OCI-LY1 (cell line): ENCODE measurements at regions not wholly inside any gene's neighbourhood (a gene's known extent, or its start where the extent isn't known, plus 50 kb on each side); places are given as distances from the start of the nearest gene placed in this dataset.

Source experiments
- H2AFZ ChIP-seq: fragments of 200-600 bp; sonication (generic), shearing (Covaris generic); 2 replicates; pipeline ENCODE4 v1.6.0; 2014; ENCODE audit warnings: antibody characterized with exemption, mild to moderate bottlenecking, low read length
- H3F3A ChIP-seq: fragments of 200-600 bp; sonication (generic), shearing (Covaris generic); 2 replicates; pipeline ENCODE4 v1.6.0; 2014; ENCODE audit warnings: mild to moderate bottlenecking, antibody characterized with exemption, low read length, moderate library complexity; ENCODE audit not compliant: insufficient read depth
- H3K27ac ChIP-seq: fragments of 200-600 bp; sonication (generic); 2 replicates; pipeline ENCODE4 v1.5.1; 2014; ENCODE audit warnings: low read length, mixed run types, mild to moderate bottlenecking, low read depth; ENCODE audit not compliant: poor library complexity, severe bottlenecking
- H3K27me3 ChIP-seq: fragments of 200-600 bp; sonication (generic); 2 replicates; pipeline ENCODE4 v1.6.0; 2014; ENCODE audit warnings: antibody characterized with exemption, mild to moderate bottlenecking, low read length, moderate library complexity; ENCODE audit not compliant: insufficient read depth
- H3K36me3 ChIP-seq: fragments of 200-600 bp; sonication (generic); 2 replicates; pipeline ENCODE4 v1.6.1; 2014; ENCODE audit warnings: mild to moderate bottlenecking, antibody characterized with exemption, low read length, moderate library complexity, mixed read lengths; ENCODE audit not compliant: insufficient read depth
- H3K4me1 ChIP-seq: fragments of 200-600 bp; sonication (generic); 2 replicates; pipeline ENCODE4 v1.5.1; 2014; ENCODE audit warnings: mild to moderate bottlenecking, low read length, moderate library complexity; ENCODE audit not compliant: insufficient read depth, severe bottlenecking
- H3K4me2 ChIP-seq: fragments of 200-600 bp; sonication (generic), shearing (Covaris generic); 2 replicates; pipeline ENCODE4 v1.6.1; 2014; ENCODE audit warnings: low read length
- H3K4me3 ChIP-seq: fragments of 200-600 bp; sonication (generic); 2 replicates; pipeline ENCODE4 v1.5.1; 2014; ENCODE audit warnings: low read length, low read depth, mild to moderate bottlenecking, mixed read lengths; ENCODE audit not compliant: poor library complexity, severe bottlenecking
- H3K79me2 ChIP-seq: fragments of 200-600 bp; shearing (Covaris generic); 2 replicates; pipeline ENCODE4 v1.6.1; 2016; ENCODE audit warnings: mixed run types, low read length, mixed read lengths; ENCODE audit not compliant: insufficient read depth
- H3K9ac ChIP-seq: fragments of 200-600 bp; sonication (generic), shearing (Covaris generic); 2 replicates; pipeline ENCODE4 v1.6.1; 2014; ENCODE audit warnings: mild to moderate bottlenecking, low read length, mixed read lengths
- H3K9me2 ChIP-seq: fragments of 200-600 bp; sonication (generic), shearing (Covaris generic); 2 replicates; pipeline ENCODE4 v1.6.1; 2014; ENCODE audit warnings: low read depth, mild to moderate bottlenecking, low read length, mixed read lengths
- H3K9me3 ChIP-seq: fragments of 200-600 bp; shearing (Covaris generic); 2 replicates; pipeline ENCODE4 v1.6.1; 2014; ENCODE audit warnings: low read length, mixed read lengths
- H4K20me1 ChIP-seq: fragments of 200-600 bp; sonication (generic), shearing (Covaris generic); 2 replicates; pipeline ENCODE4 v1.6.0; 2016; ENCODE audit warnings: mild to moderate bottlenecking, low read length; ENCODE audit not compliant: insufficient read depth
- EZH2 ChIP-seq: fragments of 200-600 bp; sonication (generic), shearing (Covaris generic); IDR thresholded peaks from 2 replicates; pipeline ENCODE4 v1.8.0; 2017; ENCODE audit warnings: borderline replicate concordance, mixed run types, mild to moderate bottlenecking, antibody characterized with exemption, low read length, moderate library complexity, mixed read lengths
- TF ChIP-seq, protein P1 (sequence below): fragments of 200-600 bp; sonication (generic), shearing (Covaris generic); IDR thresholded peaks from 2 replicates; pipeline ENCODE4 v1.5.1; 2017; ENCODE audit warnings: mild to moderate bottlenecking, antibody characterized with exemption, low read length, moderate library complexity, mixed read lengths

DNA sequence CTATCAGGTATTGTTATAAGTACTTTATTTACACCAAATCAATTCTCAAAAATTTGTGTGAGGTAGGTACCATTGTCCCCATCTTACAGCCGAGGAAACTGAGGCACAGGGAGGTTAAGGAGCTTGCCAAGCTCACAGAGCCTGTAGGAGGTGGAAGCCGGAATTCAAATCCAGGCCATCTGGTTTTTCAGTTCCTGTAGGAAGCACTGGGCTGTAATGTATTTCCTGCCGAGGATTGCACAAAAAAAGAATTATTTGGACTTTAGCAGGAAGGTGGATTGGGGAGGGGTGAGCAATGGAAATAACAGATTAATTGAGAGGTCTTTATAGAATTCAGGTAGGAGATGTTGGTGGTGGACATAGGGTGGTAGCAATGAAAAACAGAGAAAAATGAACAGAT, 315.3 kb upstream of the AUTS2 start:
- no peaks in the 10 kb centered on the region for H3K9me2 ChIP-seq
- H3K27ac ChIP-seq: no peak overlapping the region
- H3K4me3 ChIP-seq: no peak overlapping the region
- no peaks in the 10 kb centered on the region for H3F3A ChIP-seq
- no peak overlapping the region for H2AFZ ChIP-seq
- no peaks in the 10 kb centered on the region for H3K36me3 ChIP-seq
- peaks cover 4% of the 10 kb centered on the region; the same call in 1 of the 2 replicates for H3K27me3 ChIP-seq
- H3K79me2 ChIP-seq: no peaks in the 10 kb centered on the region
- peaks cover 3% of the 10 kb centered on the region; the same call in 1 of the 2 replicates for H3K9me3 ChIP-seq
- no peak overlapping the region for H3K9ac ChIP-seq
- TF ChIP-seq, protein P1, sequence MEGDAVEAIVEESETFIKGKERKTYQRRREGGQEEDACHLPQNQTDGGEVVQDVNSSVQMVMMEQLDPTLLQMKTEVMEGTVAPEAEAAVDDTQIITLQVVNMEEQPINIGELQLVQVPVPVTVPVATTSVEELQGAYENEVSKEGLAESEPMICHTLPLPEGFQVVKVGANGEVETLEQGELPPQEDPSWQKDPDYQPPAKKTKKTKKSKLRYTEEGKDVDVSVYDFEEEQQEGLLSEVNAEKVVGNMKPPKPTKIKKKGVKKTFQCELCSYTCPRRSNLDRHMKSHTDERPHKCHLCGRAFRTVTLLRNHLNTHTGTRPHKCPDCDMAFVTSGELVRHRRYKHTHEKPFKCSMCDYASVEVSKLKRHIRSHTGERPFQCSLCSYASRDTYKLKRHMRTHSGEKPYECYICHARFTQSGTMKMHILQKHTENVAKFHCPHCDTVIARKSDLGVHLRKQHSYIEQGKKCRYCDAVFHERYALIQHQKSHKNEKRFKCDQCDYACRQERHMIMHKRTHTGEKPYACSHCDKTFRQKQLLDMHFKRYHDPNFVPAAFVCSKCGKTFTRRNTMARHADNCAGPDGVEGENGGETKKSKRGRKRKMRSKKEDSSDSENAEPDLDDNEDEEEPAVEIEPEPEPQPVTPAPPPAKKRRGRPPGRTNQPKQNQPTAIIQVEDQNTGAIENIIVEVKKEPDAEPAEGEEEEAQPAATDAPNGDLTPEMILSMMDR: no peak
- no peak for TF ChIP-seq EZH2
- no peaks in the 10 kb centered on the region for H3K4me1 ChIP-seq
- H3K4me2 ChIP-seq: no peak overlapping the region
- no peaks in the 10 kb centered on the region for H4K20me1 ChIP-seq

DNA sequence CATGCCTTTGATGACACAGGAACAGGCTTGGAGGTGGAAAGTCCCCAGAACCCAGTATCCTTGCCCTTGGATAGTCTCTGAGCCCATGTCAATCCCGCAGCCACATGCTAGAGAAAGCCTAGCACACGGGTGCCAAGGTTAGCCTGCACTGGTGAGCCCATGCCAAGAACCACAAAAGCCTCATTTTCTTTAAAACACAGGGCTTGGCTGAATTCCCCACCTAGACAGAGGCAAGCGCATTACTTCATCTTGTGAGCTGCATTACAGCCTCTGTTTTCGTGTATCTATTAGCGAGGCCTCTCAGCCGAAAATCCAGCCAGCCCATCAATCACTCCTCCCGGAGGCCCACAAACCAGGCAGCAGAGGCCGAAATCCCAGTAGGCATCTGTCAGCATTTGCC, 314.9 kb upstream of the AUTS2 start:
- H3K27ac ChIP-seq: no peak overlapping the region
- H3K27me3 ChIP-seq: peaks cover 7% of the 10 kb centered on the region; the same call in 1 of the 2 replicates
- H3K79me2 ChIP-seq: no peaks in the 10 kb centered on the region
- H3K9ac ChIP-seq: no peak overlapping the region
- H3K9me3 ChIP-seq: peaks cover 3% of the 10 kb centered on the region; the same call in 1 of the 2 replicates
- H3K9me2 ChIP-seq: no peaks in the 10 kb centered on the region
- no peaks in the 10 kb centered on the region for H3K4me1 ChIP-seq
- H2AFZ ChIP-seq: no peak overlapping the region
- TF ChIP-seq, protein P1: no peak
- TF ChIP-seq EZH2: no peak
- no peaks in the 10 kb centered on the region for H3F3A ChIP-seq
- no peak overlapping the region for H3K4me3 ChIP-seq
- H3K4me2 ChIP-seq: no peak overlapping the region
- H3K36me3 ChIP-seq: no peaks in the 10 kb centered on the region
- no peaks in the 10 kb centered on the region for H4K20me1 ChIP-seq

DNA sequence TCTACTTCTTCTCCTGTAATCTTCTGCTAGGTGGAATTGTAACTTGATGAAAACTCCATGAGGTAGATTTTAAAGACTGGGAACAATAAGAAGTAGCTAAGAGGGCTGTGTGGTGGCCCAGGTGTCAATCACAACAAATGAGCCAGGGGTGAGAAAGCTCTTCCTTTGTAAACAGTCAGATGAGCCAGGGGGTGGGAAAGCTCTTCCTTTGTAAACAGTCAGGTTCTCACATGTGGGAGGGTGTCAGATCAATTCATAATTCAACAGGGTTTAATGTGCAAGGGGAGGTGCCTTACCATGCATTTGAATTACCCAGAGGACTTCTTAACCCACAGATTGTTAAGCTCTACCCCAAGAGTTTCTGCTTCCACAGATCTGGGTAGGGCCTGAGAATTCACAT, 312.4 kb upstream of the AUTS2 start:
- TF ChIP-seq EZH2: no peak
- TF ChIP-seq, protein P1: no peak
- Histone ChIP-seq H3K4me3 (no peak overlapping the region), H3K27me3 (peaks cover 3% of the 10 kb centered on the region; the same call in 1 of the 2 replicates), H3K27ac (no peak overlapping the region), H3F3A (no peaks in the 10 kb centered on the region), H3K9ac (no peak overlapping the region), H3K9me3 (peaks cover 3% of the 10 kb centered on the region; the same call in 1 of the 2 replicates), H2AFZ (no peak overlapping the region), H3K36me3 (no peaks in the 10 kb centered on the region), H3K9me2 (no peaks in the 10 kb centered on the region), H4K20me1 (no peaks in the 10 kb centered on the region), H3K4me2 (no peak overlapping the region), H3K79me2 (no peaks in the 10 kb centered on the region), H3K4me1 (no peaks in the 10 kb centered on the region)
